OCI-LY7 (cell line): ENCODE measurements at regions not wholly inside any gene's neighbourhood (a gene's known extent, or its start where the extent isn't known, plus 50 kb on each side); places are given as distances from the start of the nearest gene placed in this dataset.
"Not testable (repeated sequence)": the region's sequence is repeated elsewhere in the genome, so short reads cannot be mapped to it uniquely, and the experiment has no call there.

Experiments
- BruUV-seq: library from RNA; stranded (reverse); fragments of 400-500 nt; replicated peaks from 2 replicates; lab custom pipeline; 2021; lab: Mats Ljungman, UMichigan
- CTCF ChIA-PET: fragments of 300-600 bp; sonication (Branson Sonifier 250); formaldehyde crosslinking; loops from one replicate; lab custom pipeline; 2022; ENCODE audit warnings: antibody characterized with exemption; ENCODE audit not compliant: unreplicated experiment; lab: Charles Lee
- POLR2A ChIA-PET: fragments of 300-600 bp; sonication (Branson Sonifier 250); formaldehyde crosslinking; loops from one replicate; lab custom pipeline; 2022; ENCODE audit warnings: antibody characterized with exemption; lab: Charles Lee
- DNase-seq: peaks from one replicate; pipeline ENCODE4 v3.0.0-alpha.2; 2015; ENCODE audit warnings: low spot score
- H2AFZ ChIP-seq: fragments of 200-600 bp; sonication (generic), shearing (Covaris generic); 2 replicates; pipeline ENCODE4 v1.6.1; 2014; ENCODE audit warnings: mild to moderate bottlenecking, antibody characterized with exemption, low read length, moderate library complexity
- H3K27ac ChIP-seq: fragments of 200-600 bp; sonication (generic); 2 replicates; pipeline ENCODE4 v1.5.1; 2014; ENCODE audit warnings: mixed run types, low read depth, mild to moderate bottlenecking, moderate library complexity, low read length, inconsistent platforms; ENCODE audit not compliant: poor library complexity, severe bottlenecking
- H3K36me3 ChIP-seq: fragments of 200-600 bp; sonication (generic); 2 replicates; pipeline ENCODE4 v1.6.1; 2014; ENCODE audit warnings: mild to moderate bottlenecking, antibody characterized with exemption, low read length, moderate library complexity, mixed read lengths; ENCODE audit not compliant: insufficient read depth
- H3K4me1 ChIP-seq: fragments of 200-600 bp; sonication (generic); 2 replicates; pipeline ENCODE4 v1.5.1; 2014; ENCODE audit warnings: mild to moderate bottlenecking, low read length; ENCODE audit not compliant: insufficient read depth, poor library complexity, severe bottlenecking
- H3K4me2 ChIP-seq: fragments of 200-600 bp; sonication (generic); 2 replicates; pipeline ENCODE4 v1.6.1; 2014; ENCODE audit warnings: mild to moderate bottlenecking, low read length
- H3K4me3 ChIP-seq: fragments of 200-600 bp; sonication (generic); 2 replicates; pipeline ENCODE4 v1.5.1; 2014; ENCODE audit warnings: mild to moderate bottlenecking, low read depth, low read length; ENCODE audit not compliant: poor library complexity, severe bottlenecking
- H3K79me2 ChIP-seq: fragments of 200-600 bp; sonication (generic); 2 replicates; pipeline ENCODE4 v1.6.1; 2016; ENCODE audit warnings: low read depth, mild to moderate bottlenecking, low read length, moderate library complexity, mixed read lengths; ENCODE audit not compliant: insufficient read depth
- H3K9me2 ChIP-seq: fragments of 200-600 bp; sonication (generic); 2 replicates; pipeline ENCODE4 v1.6.1; 2016; ENCODE audit warnings: mild to moderate bottlenecking, low read length, mixed read lengths; ENCODE audit not compliant: insufficient read depth
- H3K9me3 ChIP-seq: fragments of 200-600 bp; sonication (generic); 2 replicates; pipeline ENCODE4 v1.6.1; 2014; ENCODE audit warnings: mild to moderate bottlenecking, mixed run types, low read length, mixed read lengths
- H4K20me1 ChIP-seq: fragments of 200-600 bp; sonication (generic); 2 replicates; pipeline ENCODE4 v1.6.1; 2014; ENCODE audit warnings: mild to moderate bottlenecking, antibody characterized with exemption, low read length, moderate library complexity, mixed read lengths; ENCODE audit not compliant: insufficient read depth
- CTCF ChIP-seq: fragments of 200-600 bp; sonication (generic); conservative IDR thresholded peaks from 2 replicates; pipeline ENCODE4 v1.5.1; 2014; ENCODE audit warnings: mild to moderate bottlenecking, antibody characterized with exemption, low read length, moderate library complexity, mixed read lengths
- EZH2phosphoT487 ChIP-seq: fragments of 200-600 bp; sonication (generic); IDR thresholded peaks from 2 replicates; pipeline ENCODE4 v1.6.1; 2018; ENCODE audit warnings: low read depth, borderline replicate concordance, mild to moderate bottlenecking, mixed run types, antibody characterized with exemption, low read length, moderate library complexity, mixed read lengths
- intact Hi-C: fragments of 100-400 bp; cut with micrococcal nuclease; formaldehyde crosslinking; loops from one replicate; pipeline ENCODE4 v1.10.0; 2022; ENCODE audit not compliant: unreplicated experiment

- intact Hi-C loops: no loop called here
- Histone ChIP-seq H3K79me2 (no peaks in the 10 kb centered on the region), H3K9me2 (no peaks in the 10 kb centered on the region), H2AFZ (no peak overlapping the region), H3K4me2 (no peak overlapping the region), H3K9me3 (no peaks in the 10 kb centered on the region), H3K4me1 (no peaks in the 10 kb centered on the region), H4K20me1 (no peaks in the 10 kb centered on the region), H3K36me3 (no peaks in the 10 kb centered on the region), H3K4me3 (no peak overlapping the region), H3K27ac (no peak overlapping the region)
- no peak for DNase-seq
- TF ChIP-seq EZH2phosphoT487 (no peak), CTCF (no peak)
- ChIA-PET POLR2A (no interaction called here), CTCF (no interaction called here)
- no TSS peak for BruUV-seq
Observed at GRCh38 chr10:33917069-33917780, 582.8 kb upstream of the NRP1 start.

- Histone ChIP-seq H3K4me2 (no peak overlapping the region), H4K20me1 (no peaks in the 10 kb centered on the region), H3K36me3 (no peaks in the 10 kb centered on the region), H3K9me3 (no peaks in the 10 kb centered on the region), H3K4me1 (no peaks in the 10 kb centered on the region), H3K4me3 (no peak overlapping the region), H3K27ac (no peak overlapping the region), H2AFZ (no peak overlapping the region), H3K79me2 (no peaks in the 10 kb centered on the region), H3K9me2 (no peaks in the 10 kb centered on the region)
- POLR2A ChIA-PET: no interaction called here
- no peak for TF ChIP-seq EZH2phosphoT487
- no peak for TF ChIP-seq CTCF
- intact Hi-C loops: no loop called here
- CTCF ChIA-PET: no interaction called here
- no peak for DNase-seq
- no TSS peak for BruUV-seq
Observed at GRCh38 chr10:33914746-33915145, 580.3 kb upstream of the NRP1 start.

GRCh38 chr10:33913194-33913593 lies 578.7 kb upstream of the NRP1 start:
- TF ChIP-seq CTCF (no peak), EZH2phosphoT487 (no peak)
- no peak for DNase-seq
- H4K20me1 ChIP-seq: no peaks in the 10 kb centered on the region
- no TSS peak for BruUV-seq
- no peak overlapping the region for H3K4me2 ChIP-seq
- no peak overlapping the region for H3K4me3 ChIP-seq
- CTCF ChIA-PET: no interaction called here
- H3K4me1 ChIP-seq: no peaks in the 10 kb centered on the region
- no peaks in the 10 kb centered on the region for H3K36me3 ChIP-seq
- H2AFZ ChIP-seq: no peak overlapping the region
- H3K9me2 ChIP-seq: no peaks in the 10 kb centered on the region
- H3K9me3 ChIP-seq: no peaks in the 10 kb centered on the region
- POLR2A ChIA-PET: no interaction called here
- no peaks in the 10 kb centered on the region for H3K79me2 ChIP-seq
- H3K27ac ChIP-seq: no peak overlapping the region
- intact Hi-C loops: no loop called here

- H3K4me1 ChIP-seq, H2AFZ ChIP-seq, H3K79me2 ChIP-seq, H3K9me3 ChIP-seq, intact Hi-C loops, H3K36me3 ChIP-seq, H3K4me3 ChIP-seq, DNase-seq, POLR2A ChIA-PET, H3K4me2 ChIP-seq, H3K27ac ChIP-seq, H4K20me1 ChIP-seq, BruUV-seq, H3K9me2 ChIP-seq, CTCF ChIA-PET: not testable (repeated sequence)
Observed at GRCh38 chr10:33909476-33909875, 575.0 kb upstream of the NRP1 start.
